GM18508 (cell line): ENCODE measurements at regions not wholly inside any gene's neighbourhood (a gene's known extent, or its start where the extent isn't known, plus 50 kb on each side); places are given as distances from the start of the nearest gene placed in this dataset.

ENCODE experiments used
- ATAC-seq: cut with Tn5 transposase; IDR thresholded peaks from one replicate; pipeline ENCODE4 v1.9.1; 2021; ENCODE audit warnings: moderate number of reproducible peaks; ENCODE audit not compliant: insufficient read depth, unreplicated experiment

- ATAC-seq = no peak
Measured at GRCh38 chr5:173777149-173777548, 111.0 kb upstream of the CPEB4 start.

- ATAC-seq = no peak
Measured at GRCh38 chr5:173777674-173778073, 110.5 kb upstream of the CPEB4 start.

- no peak for ATAC-seq
Measured at GRCh38 chr5:173778152-173778782, 109.9 kb upstream of the CPEB4 start.

GRCh38 chr5:173778784-173779304, 109.3 kb upstream of the CPEB4 start:
- ATAC-seq = no peak

GRCh38 chr5:173780235-173781234, 107.6 kb upstream of the CPEB4 start:
- no peak for ATAC-seq

- ATAC-seq = no peak
Measured at GRCh38 chr5:173781432-173781815, 106.7 kb upstream of the CPEB4 start.

GRCh38 chr5:173781816-173782670, 106.1 kb upstream of the CPEB4 start:
- ATAC-seq = no peak

GRCh38 chr5:173782671-173783101, 105.5 kb upstream of the CPEB4 start:
- ATAC-seq = no peak

- no peak for ATAC-seq
Measured at GRCh38 chr5:173783371-173783770, 104.8 kb upstream of the CPEB4 start.

GRCh38 chr5:173785400-173785799, 102.7 kb upstream of the CPEB4 start:
- ATAC-seq = no peak

GRCh38 chr5:173785866-173786265, 102.3 kb upstream of the CPEB4 start:
- ATAC-seq = no peak

GRCh38 chr5:173786286-173787187, 101.6 kb upstream of the CPEB4 start:
- ATAC-seq = no peak

GRCh38 chr5:173789031-173789920, 98.9 kb upstream of the CPEB4 start:
- ATAC-seq = no peak

- no peak for ATAC-seq
Measured at GRCh38 chr5:173790177-173790719, 97.9 kb upstream of the CPEB4 start.

- no peak for ATAC-seq
Measured at GRCh38 chr5:173790836-173791546, 97.2 kb upstream of the CPEB4 start.

GRCh38 chr5:173791878-173792277, 96.3 kb upstream of the CPEB4 start:
- ATAC-seq = no peak

GRCh38 chr5:173792781-173793547, 95.2 kb upstream of the CPEB4 start:
- no peak for ATAC-seq
